ENCODE measurements at regions not wholly inside any gene's neighbourhood (a gene's known extent, or its start where the extent isn't known, plus 50 kb on each side); places are given as distances from the start of the nearest gene placed in this dataset.

- TF ChIP-seq ARNTL (CRISPR knock-in tag; IDR thresholded peaks at IDR 0.05; ENCODE audit: borderline replicate concordance, low read depth) (no peak), BACH2 (CRISPR knock-in tag; IDR thresholded peaks at IDR 0.05; ENCODE audit: borderline replicate concordance) (no peak), CSRNP3 (CRISPR knock-in tag; IDR thresholded peaks at IDR 0.05) (no peak), SNAI2 (CRISPR knock-in tag; IDR thresholded peaks at IDR 0.05) (no peak), PATZ1 (CRISPR knock-in tag; IDR thresholded peaks at IDR 0.05; ENCODE audit: borderline replicate concordance) (no peak), ZNF70 (CRISPR knock-in tag; IDR thresholded peaks at IDR 0.05) (no peak), RARB (CRISPR knock-in tag; IDR thresholded peaks at IDR 0.05) (no peak), ISL1 (CRISPR knock-in tag; IDR thresholded peaks at IDR 0.05) (no peak), ZFP30 (CRISPR knock-in tag; IDR thresholded peaks at IDR 0.05) (no peak)
Observed at GRCh38 chr4:176565049-176565448, 227.7 kb downstream of the VEGFC start.

All from SK-N-SH treated with all-trans-retinoic acid at 6 μM for 48 hours (cell line).